ENCODE measurements at regions not wholly inside any gene's neighbourhood (a gene's known extent, or its start where the extent isn't known, plus 50 kb on each side); places are given as distances from the start of the nearest gene placed in this dataset.

- Histone ChIP-seq H3K4me3 (no peak overlapping the region), H3K9me3 (no peaks in the 10 kb centered on the region), H3K36me3 (no peaks in the 10 kb centered on the region), H3K9ac (ENCODE audit: low read depth in 2 of 2, low read length in 2 of 2) (no peak overlapping the region), H3K27me3 (no peaks in the 10 kb centered on the region), H3K27ac (no peak overlapping the region), H3K4me1 (no peaks in the 10 kb centered on the region)
- intact Hi-C loops (cut with DNase I): no loop called here
- no peak for DNase-seq
- TF ChIP-seq, protein P1, sequence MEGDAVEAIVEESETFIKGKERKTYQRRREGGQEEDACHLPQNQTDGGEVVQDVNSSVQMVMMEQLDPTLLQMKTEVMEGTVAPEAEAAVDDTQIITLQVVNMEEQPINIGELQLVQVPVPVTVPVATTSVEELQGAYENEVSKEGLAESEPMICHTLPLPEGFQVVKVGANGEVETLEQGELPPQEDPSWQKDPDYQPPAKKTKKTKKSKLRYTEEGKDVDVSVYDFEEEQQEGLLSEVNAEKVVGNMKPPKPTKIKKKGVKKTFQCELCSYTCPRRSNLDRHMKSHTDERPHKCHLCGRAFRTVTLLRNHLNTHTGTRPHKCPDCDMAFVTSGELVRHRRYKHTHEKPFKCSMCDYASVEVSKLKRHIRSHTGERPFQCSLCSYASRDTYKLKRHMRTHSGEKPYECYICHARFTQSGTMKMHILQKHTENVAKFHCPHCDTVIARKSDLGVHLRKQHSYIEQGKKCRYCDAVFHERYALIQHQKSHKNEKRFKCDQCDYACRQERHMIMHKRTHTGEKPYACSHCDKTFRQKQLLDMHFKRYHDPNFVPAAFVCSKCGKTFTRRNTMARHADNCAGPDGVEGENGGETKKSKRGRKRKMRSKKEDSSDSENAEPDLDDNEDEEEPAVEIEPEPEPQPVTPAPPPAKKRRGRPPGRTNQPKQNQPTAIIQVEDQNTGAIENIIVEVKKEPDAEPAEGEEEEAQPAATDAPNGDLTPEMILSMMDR (IDR thresholded peaks at IDR 0.05): no peak
Observed at GRCh38 chr2:22867973-22868372, 517.0 kb upstream of the KLHL29 start.

GRCh38 chr2:22878121-22878520 is 506.9 kb upstream of the KLHL29 start:
- H3K27ac ChIP-seq: no peak overlapping the region

DNA sequence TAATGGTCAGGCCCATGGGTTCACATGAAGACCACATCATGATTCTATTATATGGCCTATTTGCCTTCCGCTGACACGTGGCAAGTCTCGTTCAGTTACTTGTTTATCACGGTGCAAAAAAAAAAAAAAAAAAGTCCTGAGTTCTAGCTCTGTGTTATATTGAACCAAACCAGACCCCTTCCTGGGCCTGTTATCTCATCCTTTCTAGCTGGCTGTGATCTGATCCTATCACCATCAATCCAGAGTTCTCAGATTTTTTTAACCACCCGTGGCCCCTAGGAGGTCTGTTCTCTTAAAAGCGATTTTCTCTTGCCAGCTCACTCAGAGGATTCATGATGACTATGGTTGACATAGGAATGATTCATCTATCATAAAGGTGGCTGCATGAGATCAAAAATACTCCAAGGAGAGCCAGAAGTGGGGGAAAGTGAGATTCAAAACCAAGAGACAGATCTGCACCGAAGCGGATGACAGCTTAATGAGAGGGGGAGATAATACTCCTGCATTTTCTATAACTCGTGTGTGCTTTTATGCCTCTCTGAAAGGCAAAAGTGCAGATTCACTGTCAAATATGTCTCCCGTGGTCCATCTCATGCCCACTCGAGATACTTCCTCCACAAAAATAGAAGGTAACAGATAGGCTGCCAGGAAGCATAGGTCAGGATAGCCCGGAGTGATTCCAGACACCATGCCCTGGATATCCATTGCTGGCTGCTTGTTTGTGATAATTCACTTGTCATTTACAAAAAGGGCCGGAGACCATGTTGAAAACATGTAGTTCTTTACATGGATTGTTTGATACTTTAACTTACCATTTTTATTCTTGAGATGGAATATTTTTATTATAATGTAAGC is 505.7 kb upstream of the KLHL29 start:
- Histone ChIP-seq H3K4me3 (no peak overlapping the region), H3K36me3 (no peaks in the 10 kb centered on the region), H3K27me3 (no peaks in the 10 kb centered on the region), H3K9me3 (no peaks in the 10 kb centered on the region), H3K27ac (no peak overlapping the region), H3K9ac (ENCODE audit: low read depth in 2 of 2, low read length in 2 of 2) (no peak overlapping the region), H3K4me1 (no peaks in the 10 kb centered on the region)
- DNase-seq: no peak
- TF ChIP-seq, protein P1 (IDR thresholded peaks at IDR 0.05): no peak
- intact Hi-C loops (cut with DNase I): no loop called here

More at GRCh38 chr2:22878121-22878520, 506.9 kb upstream of the KLHL29 start:
- H3K36me3 ChIP-seq: no peaks in the 10 kb centered on the region
- H3K4me1 ChIP-seq: no peaks in the 10 kb centered on the region
- H3K27me3 ChIP-seq: no peaks in the 10 kb centered on the region
- no peak overlapping the region for H3K9ac ChIP-seq (ENCODE audit: low read depth in 2 of 2, low read length in 2 of 2)
- no peak for DNase-seq
- H3K4me3 ChIP-seq: no peak overlapping the region
- TF ChIP-seq, protein P1 (IDR thresholded peaks at IDR 0.05): no peak
- intact Hi-C loops (cut with DNase I): no loop called here
- no peaks in the 10 kb centered on the region for H3K9me3 ChIP-seq

DNA sequence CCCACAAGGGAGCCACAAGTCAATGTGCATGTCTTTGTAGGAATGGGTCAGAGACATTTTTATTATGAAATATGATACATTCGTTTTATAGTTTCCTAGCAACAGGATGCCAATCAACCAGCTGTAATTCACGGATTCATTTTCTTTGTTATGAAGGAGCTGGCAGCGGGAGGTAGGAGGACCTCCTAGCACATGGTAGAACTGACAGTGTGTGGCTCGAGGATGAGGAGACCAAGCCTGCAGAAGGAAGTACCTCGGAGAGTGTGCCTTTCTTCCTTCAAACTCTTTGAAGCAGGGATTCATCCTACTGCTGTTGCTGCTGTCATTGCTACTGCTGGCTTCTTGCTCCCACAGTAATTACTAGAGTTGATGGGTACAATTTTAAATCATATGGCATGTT is 504.8 kb upstream of the KLHL29 start:
- no peaks in the 10 kb centered on the region for H3K27me3 ChIP-seq
- H3K4me1 ChIP-seq: no peaks in the 10 kb centered on the region
- H3K27ac ChIP-seq: no peak overlapping the region
- no peak for DNase-seq
- TF ChIP-seq, protein P1 (IDR thresholded peaks at IDR 0.05): no peak
- no peaks in the 10 kb centered on the region for H3K36me3 ChIP-seq
- H3K4me3 ChIP-seq: no peak overlapping the region
- H3K9ac ChIP-seq (ENCODE audit: low read depth in 2 of 2, low read length in 2 of 2): no peak overlapping the region
- H3K9me3 ChIP-seq: no peaks in the 10 kb centered on the region
- intact Hi-C loops (cut with DNase I): no loop called here

DNA sequence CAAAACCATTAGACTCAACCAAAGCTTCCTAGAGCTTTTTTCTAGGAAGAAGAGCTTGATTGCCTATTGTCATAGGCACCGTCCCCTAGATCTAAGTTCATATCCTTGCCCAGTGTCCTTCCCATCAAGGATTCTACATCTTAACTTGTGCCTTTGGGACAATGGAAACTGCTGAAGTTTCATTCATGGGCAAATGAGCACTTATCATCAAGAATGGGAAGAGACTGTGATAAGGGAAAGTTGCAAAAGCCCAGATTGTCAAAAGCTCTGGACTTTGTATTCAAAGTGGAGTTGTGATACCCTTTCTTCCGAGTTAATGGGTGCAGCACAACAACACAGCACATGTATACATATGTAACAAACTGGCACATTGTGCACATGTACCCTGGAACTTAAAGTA is 503.0 kb upstream of the KLHL29 start:
- Histone ChIP-seq H3K9ac (ENCODE audit: low read depth in 2 of 2, low read length in 2 of 2) (no peak overlapping the region), H3K4me3 (no peak overlapping the region), H3K36me3 (no peaks in the 10 kb centered on the region), H3K4me1 (no peaks in the 10 kb centered on the region), H3K27me3 (no peaks in the 10 kb centered on the region), H3K9me3 (no peaks in the 10 kb centered on the region), H3K27ac (no peak overlapping the region)
- intact Hi-C loops (cut with DNase I): no loop called here
- DNase-seq: no peak
- TF ChIP-seq, protein P1 (IDR thresholded peaks at IDR 0.05): no peak

All from colonic mucosa (tissue), 4 donors.